HEK293T (cell line): ENCODE measurements at regions not wholly inside any gene's neighbourhood (a gene's known extent, or its start where the extent isn't known, plus 50 kb on each side); places are given as distances from the start of the nearest gene placed in this dataset.

Experiments
- CTCF ChIA-PET: fragments of 350-600 bp; formaldehyde crosslinking; extraction: SDS; loops from one replicate; lab custom pipeline; 2021; ENCODE audit warnings: antibody characterized with exemption, inconsistent platforms; lab: Yijun Ruan, JAX
- POLR2A ChIA-PET: fragments of 350-600 bp; formaldehyde crosslinking; extraction: SDS; loops from one replicate; lab custom pipeline; 2020; ENCODE audit warnings: antibody characterized with exemption, inconsistent platforms; lab: Yijun Ruan, JAX
- DNase-seq: peaks from one replicate; pipeline ENCODE4 v3.0.0; 2012; ENCODE audit warnings: mixed read lengths; ENCODE audit errors: extremely low spot score
- ARNT ChIP-seq: fragments of 450-650 bp; IDR thresholded peaks from 2 replicates; pipeline ENCODE4 v1.6.1; 2017; ENCODE audit warnings: mild to moderate bottlenecking
- BHLHE40 ChIP-seq: fragments of 450-650 bp; IDR thresholded peaks from 2 replicates; pipeline ENCODE4 v1.6.1; 2016; ENCODE audit warnings: mild to moderate bottlenecking, moderate library complexity, borderline replicate concordance
- CTBP1 ChIP-seq: fragments of 450-650 bp; IDR thresholded peaks from 2 replicates; pipeline ENCODE4 v1.6.1; 2016; ENCODE audit warnings: borderline replicate concordance
- ELF4 ChIP-seq: fragments of 450-650 bp; IDR thresholded peaks from 2 replicates; pipeline ENCODE4 v1.6.1; 2017; ENCODE audit warnings: antibody characterized with exemption
- FOXA1 ChIP-seq: fragments of 450-650 bp; IDR thresholded peaks from 2 replicates; pipeline ENCODE4 v1.6.1; 2016; ENCODE audit warnings: mild to moderate bottlenecking
- FOXK2 ChIP-seq: fragments of 450-650 bp; IDR thresholded peaks from 2 replicates; pipeline ENCODE4 v1.6.1; 2016; ENCODE audit warnings: mild to moderate bottlenecking
- FOXM1 ChIP-seq: fragments of 450-650 bp; IDR thresholded peaks from 2 replicates; pipeline ENCODE4 v1.6.1; 2017; ENCODE audit warnings: mild to moderate bottlenecking, borderline replicate concordance
- HDGF ChIP-seq: fragments of 450-650 bp; IDR thresholded peaks from 2 replicates; pipeline ENCODE4 v1.6.1; 2017; ENCODE audit warnings: antibody characterized with exemption, borderline replicate concordance
- L3MBTL2 ChIP-seq: fragments of 450-650 bp; conservative IDR thresholded peaks from 2 replicates; pipeline ENCODE4 v1.6.1; 2016; ENCODE audit warnings: mild to moderate bottlenecking
- LEF1 ChIP-seq: fragments of 450-650 bp; IDR thresholded peaks from 2 replicates; pipeline ENCODE4 v1.6.1; 2017; ENCODE audit warnings: mild to moderate bottlenecking, borderline replicate concordance
- NFRKB ChIP-seq: fragments of 450-650 bp; IDR thresholded peaks from 2 replicates; pipeline ENCODE4 v1.6.1; 2016; ENCODE audit warnings: mild to moderate bottlenecking, moderate library complexity
- PKNOX1 ChIP-seq: fragments of 450-650 bp; IDR thresholded peaks from 2 replicates; pipeline ENCODE4 v1.6.1; 2016
- SP1 ChIP-seq: fragments of 450-650 bp; IDR thresholded peaks from 2 replicates; pipeline ENCODE4 v1.6.1; 2017
- SUZ12 ChIP-seq: fragments of 450-650 bp; IDR thresholded peaks from 2 replicates; pipeline ENCODE4 v1.6.1; 2016; ENCODE audit warnings: mild to moderate bottlenecking
- TARDBP ChIP-seq: fragments of 450-650 bp; IDR thresholded peaks from 2 replicates; pipeline ENCODE4 v1.6.1; 2016
- ZNF384 ChIP-seq: fragments of 450-650 bp; IDR thresholded peaks from 2 replicates; pipeline ENCODE4 v1.6.1; 2016

DNA sequence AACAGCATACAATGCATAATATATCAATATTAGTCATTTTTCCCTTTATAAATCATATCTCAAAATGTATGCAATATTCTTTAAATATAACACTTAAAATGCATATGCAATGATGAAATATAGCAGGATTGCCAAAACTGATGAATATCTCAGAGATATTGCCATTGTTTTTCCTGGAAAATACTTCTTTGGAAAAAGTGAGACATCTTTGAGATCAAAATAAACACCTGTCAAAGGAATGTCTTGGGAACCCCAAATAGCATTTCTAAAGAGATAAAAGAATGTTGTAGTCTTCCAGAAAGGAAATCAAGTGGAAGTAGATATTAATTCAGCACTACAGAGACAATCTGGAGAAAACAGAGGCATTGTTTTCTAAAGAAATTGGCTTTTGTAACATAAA is 457.8 kb upstream of the UBE2E2 start:
- CTCF ChIA-PET, result no interaction called here
- TF ChIP-seq ELF4, result no peak
- TF ChIP-seq LEF1, result no peak
- no peak for DNase-seq
- POLR2A ChIA-PET, result no interaction called here

DNA sequence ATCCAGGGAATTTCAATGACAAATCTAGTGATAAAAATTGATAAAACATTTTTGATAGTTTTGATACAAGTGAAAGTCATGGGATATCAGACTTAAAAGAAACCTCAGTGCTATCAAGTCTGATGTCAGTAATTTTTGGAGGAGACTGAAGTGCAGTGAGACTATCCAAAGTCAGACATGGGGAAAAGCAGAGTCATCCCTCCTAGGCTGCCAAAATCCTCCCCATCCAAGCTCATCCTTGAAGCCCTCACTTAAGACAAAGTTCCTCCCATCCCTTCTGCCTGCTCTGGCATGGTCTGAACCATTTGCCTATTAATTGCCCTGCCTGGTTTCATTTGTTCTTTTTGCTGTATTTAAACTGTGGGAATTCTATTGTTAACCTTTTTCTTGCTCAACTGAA is 456.9 kb upstream of the UBE2E2 start:
- DNase-seq, result no peak
- no peak for TF ChIP-seq ZNF384
- ChIA-PET CTCF (no interaction called here), POLR2A (no interaction called here)

GRCh38 chr3:22748453-22749045 is 454.6 kb upstream of the UBE2E2 start:
- DNase-seq, result no peak
- no peak for TF ChIP-seq HDGF
- TF ChIP-seq NFRKB, result no peak
- TF ChIP-seq ZNF384, result no peak
- no peak for TF ChIP-seq FOXM1
- TF ChIP-seq CTBP1, result no peak
- no peak for TF ChIP-seq ELF4
- no peak for TF ChIP-seq L3MBTL2
- TF ChIP-seq SP1, result no peak
- no peak for TF ChIP-seq BHLHE40
- TF ChIP-seq ARNT, result no peak
- no peak for TF ChIP-seq FOXA1
- TF ChIP-seq SUZ12, result no peak
- ChIA-PET CTCF (no interaction called here), POLR2A (no interaction called here)

- TF ChIP-seq ZNF384, result no peak
- TF ChIP-seq BHLHE40, result no peak
- no peak for TF ChIP-seq ARNT
- no peak for TF ChIP-seq L3MBTL2
- no peak for TF ChIP-seq HDGF
- no peak for TF ChIP-seq TARDBP
- TF ChIP-seq LEF1, result no peak
- TF ChIP-seq ELF4, result no peak
- no peak for TF ChIP-seq FOXK2
- no peak for TF ChIP-seq CTBP1
- TF ChIP-seq NFRKB, result no peak
- TF ChIP-seq FOXA1, result no peak
- no peak for TF ChIP-seq SP1
- TF ChIP-seq SUZ12, result no peak
- DNase-seq, result no peak
- CTCF ChIA-PET, result no interaction called here
- POLR2A ChIA-PET, result no interaction called here
Observed at GRCh38 chr3:22759636-22760310, 443.4 kb upstream of the UBE2E2 start.

DNA sequence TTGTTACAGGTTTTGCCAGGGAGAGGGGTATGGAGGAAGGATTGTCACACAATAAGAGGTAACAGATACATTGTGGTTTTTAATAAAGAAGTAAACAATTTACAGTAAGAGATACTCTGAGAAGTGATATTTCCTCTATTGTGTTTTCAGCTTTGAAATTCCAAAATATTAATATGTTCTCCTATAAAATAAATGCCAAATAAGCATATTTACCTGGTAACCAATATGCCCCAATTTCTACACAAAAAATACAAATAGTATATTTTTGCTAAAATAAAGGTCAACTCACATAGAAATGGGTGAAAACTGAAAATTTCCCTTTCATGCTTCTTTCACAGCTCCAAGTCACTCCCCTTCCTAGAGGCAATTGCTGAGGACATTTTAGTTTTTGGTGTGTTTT is 437.4 kb upstream of the UBE2E2 start:
- TF ChIP-seq BHLHE40 (no peak), PKNOX1 (no peak), HDGF (no peak), NFRKB (no peak), LEF1 (no peak), ARNT (no peak), SUZ12 (no peak)
- CTCF ChIA-PET, result no interaction called here
- no peak for DNase-seq
- POLR2A ChIA-PET, result no interaction called here

DNA sequence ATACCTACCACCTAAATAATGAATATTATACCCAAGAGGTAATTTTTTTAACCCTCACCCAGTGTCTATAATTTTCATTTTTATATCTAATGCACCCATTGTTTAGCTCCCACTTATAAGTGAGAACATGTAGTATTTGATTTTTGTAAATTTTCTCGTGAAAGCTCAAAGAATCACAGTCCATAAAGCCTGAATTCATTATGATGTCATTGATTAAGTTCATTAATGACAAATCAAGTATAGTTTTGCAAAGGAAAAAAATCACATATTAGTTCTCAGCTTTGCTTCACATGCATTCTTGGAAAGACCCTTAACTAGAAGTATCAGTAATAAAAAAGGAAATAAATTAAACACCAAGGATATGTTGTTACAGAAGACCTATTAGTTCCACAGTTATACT is 425.3 kb upstream of the UBE2E2 start:
- DNase-seq, result no peak
- POLR2A ChIA-PET, result no interaction called here
- no peak for TF ChIP-seq LEF1
- no peak for TF ChIP-seq ZNF384
- TF ChIP-seq L3MBTL2, result no peak
- no peak for TF ChIP-seq HDGF
- CTCF ChIA-PET, result no interaction called here

DNA sequence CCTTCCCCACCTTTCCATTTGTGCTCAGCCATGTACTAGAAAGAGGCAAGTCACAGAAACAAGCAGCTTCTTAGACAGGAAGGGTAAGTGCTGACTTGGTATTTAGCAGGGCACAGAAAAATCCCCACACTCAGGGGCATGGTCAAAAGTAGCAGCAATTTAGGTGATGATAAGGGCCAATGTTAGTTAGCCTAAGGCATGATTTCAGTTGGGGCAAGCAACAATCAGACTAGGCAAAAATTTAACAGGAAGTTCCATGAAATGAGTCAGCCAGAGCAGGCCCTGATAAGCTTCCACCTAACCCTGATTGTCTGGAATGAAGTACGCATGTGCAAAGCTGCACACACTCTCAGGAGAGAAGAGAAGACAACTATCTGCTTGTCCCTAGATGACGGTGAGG is 423.4 kb upstream of the UBE2E2 start:
- TF ChIP-seq FOXA1, result no peak
- no peak for TF ChIP-seq CTBP1
- no peak for TF ChIP-seq NFRKB
- no peak for TF ChIP-seq LEF1
- no peak for TF ChIP-seq ELF4
- TF ChIP-seq HDGF, result no peak
- TF ChIP-seq ZNF384, result no peak
- TF ChIP-seq FOXM1, result no peak
- TF ChIP-seq SP1, result no peak
- no peak for TF ChIP-seq SUZ12
- TF ChIP-seq BHLHE40, result no peak
- TF ChIP-seq FOXK2, result no peak
- TF ChIP-seq PKNOX1, result no peak
- POLR2A ChIA-PET, result no interaction called here
- CTCF ChIA-PET, result no interaction called here
- no peak for DNase-seq

DNA sequence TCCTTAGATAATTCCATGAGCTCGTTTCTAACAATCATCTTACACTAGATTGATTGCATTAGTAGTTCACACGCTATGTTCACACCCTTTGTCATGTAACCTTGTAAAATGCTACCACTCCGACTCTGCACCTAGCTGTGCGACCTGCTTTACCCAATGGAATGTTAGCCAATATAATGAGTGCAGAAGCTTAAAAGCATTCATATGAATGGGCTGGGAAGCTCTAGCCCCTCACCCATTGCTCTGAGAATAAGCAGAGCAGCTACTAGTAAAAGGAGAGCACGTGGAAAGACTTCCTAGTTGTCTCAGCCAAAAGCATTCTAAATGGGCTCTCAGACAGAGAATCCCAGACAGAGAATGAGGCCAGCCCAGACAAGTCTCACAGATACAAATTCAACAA is 410.6 kb upstream of the UBE2E2 start:
- CTCF ChIA-PET, result no interaction called here
- POLR2A ChIA-PET, result no interaction called here
- TF ChIP-seq PKNOX1 (no peak), ARNT (no peak), HDGF (no peak), BHLHE40 (no peak), FOXM1 (no peak), ZNF384 (no peak), CTBP1 (no peak), ELF4 (no peak), LEF1 (no peak), FOXK2 (no peak), SP1 (no peak), SUZ12 (no peak), NFRKB (no peak), L3MBTL2 (no peak), TARDBP (no peak), FOXA1 (no peak)
- DNase-seq, result no peak
